Left lobe of liver (tissue), 2 donors: ENCODE measurements at regions not wholly inside any gene's neighbourhood (a gene's known extent, or its start where the extent isn't known, plus 50 kb on each side); places are given as distances from the start of the nearest gene placed in this dataset.

Experiments used
- ATAC-seq: fragments of 200-7000 bp; cut with Tn5 transposase; one replicate; pipeline ENCODE4 v1.9.1; 2020; ENCODE audit warnings: mild to moderate bottlenecking, moderate library complexity
- DNase-seq: peaks from one replicate; pipeline ENCODE4 v3.0.0-alpha.2; 2020; ENCODE audit warnings: low spot score
- donor health status: DM: no; HTN: no; CAD: no; lungs with moderate emphysema.
- donor health status: DM: no; HTN: yes; CAD: no.

DNA sequence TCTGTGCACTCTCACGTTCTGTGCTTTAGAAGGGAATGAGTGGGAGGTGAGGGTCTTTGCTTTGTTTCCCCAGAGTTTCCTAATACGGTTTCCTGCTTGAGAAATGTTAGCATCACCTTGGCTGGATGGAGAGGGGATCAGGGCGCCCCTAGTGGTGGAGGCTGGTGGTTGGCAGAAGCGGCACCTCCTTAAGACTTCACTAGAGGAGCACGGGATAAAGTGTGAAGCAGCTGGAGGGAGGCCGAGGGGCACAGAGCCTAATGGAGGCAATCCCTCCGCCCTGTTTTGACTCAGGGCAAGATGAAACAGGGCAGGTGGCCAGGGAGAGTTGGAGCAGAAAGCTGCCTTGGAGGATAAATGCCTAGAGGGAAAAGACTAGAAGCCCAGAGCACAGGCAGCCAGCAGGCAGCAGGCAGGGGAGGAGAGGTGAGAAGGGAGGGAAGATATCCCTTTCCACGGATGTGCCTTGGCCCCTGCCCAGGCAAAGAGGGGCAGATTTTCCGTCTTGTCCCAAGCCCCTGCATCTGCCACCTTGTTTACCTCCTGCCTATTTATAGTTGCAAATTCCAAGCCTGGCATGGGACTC lies 56.0 kb upstream of the BTRC start:
- peak; percentile 67 for ATAC-seq
- no peak for DNase-seq

DNA sequence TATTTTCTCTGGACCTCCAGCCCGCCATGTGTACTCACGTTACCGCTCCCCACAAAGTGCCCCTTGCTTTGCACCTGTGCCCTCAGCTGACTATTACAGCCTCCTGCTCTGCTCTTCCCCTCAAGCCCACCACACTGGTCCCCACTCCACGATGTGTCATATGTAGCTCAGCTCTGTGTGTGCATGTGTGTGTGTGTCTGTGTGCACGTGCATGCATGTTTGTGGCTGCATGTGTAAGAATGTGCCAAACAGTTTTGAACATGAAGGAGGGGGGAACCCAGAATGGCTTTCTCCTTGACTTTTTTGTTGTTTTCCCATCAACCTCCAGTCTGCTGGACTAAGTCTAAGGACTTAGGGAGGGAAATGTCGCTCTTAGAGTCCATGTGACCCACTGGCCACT lies 54.8 kb upstream of the BTRC start:
- no peak for DNase-seq
- ATAC-seq: no peak

DNA sequence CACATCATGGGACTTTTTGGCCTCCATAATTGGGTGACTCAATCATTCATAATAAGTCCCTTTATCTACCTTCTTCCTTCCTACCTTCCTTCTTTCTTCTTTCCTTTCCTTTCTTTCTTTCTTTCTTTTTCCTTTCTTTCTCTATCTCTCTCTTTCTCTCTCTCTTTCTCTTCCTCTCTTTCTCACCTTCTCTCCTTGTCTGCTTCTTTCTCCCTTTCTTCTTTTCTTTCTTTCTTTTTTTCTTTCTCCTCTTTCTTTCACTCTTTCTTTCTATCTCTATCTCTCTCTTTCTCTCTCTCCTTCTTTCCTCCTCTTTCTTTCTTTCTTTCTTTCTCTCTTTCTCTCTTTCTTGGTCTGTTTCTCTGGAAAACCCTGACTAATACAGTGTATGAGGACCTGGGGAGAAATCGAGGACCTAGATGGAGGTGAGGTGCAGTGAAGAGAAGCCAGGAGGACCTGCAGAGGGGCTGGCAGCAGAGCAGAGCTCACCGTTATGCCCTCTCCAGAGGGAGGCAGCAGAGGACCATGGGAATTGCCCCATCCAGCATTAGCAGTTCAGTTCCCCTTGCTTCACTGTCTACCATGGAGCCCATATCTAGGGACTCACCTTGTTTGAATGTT lies 52.7 kb upstream of the BTRC start:
- peak; percentile 66 for DNase-seq
- ATAC-seq: peak; percentile 96

- no peak for DNase-seq
Measured at GRCh38 chr10:101303087-101303703, 50.8 kb upstream of the BTRC start.

More at GRCh38 chr10:101303087-101303703, 50.8 kb upstream of the BTRC start:
- ATAC-seq: no peak
